ENCODE measurements at regions not wholly inside any gene's neighbourhood (a gene's known extent, or its start where the extent isn't known, plus 50 kb on each side); places are given as distances from the start of the nearest gene placed in this dataset.

DNA sequence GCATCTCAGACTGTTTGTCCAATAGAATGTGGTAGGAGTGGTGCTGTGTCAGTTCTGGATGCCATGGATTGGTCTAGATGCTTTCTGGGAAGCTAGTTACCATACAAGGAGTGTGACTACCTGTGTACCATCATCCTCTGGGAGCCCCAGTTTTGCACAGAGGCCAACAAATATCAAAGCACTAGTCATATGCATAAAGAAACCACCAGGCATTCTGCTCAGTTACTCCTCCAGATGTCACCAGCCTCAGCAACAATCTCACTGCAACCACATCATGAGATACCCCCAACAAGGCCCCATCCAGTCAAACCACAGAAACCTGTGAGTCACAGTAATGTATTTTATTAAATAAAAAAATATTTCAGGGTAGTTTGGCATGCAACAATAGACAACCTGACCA, 435.8 kb upstream of the CPEB2 start:
- peak; percentile 56 for DNase-seq (ENCODE audit: low read depth)

DNA sequence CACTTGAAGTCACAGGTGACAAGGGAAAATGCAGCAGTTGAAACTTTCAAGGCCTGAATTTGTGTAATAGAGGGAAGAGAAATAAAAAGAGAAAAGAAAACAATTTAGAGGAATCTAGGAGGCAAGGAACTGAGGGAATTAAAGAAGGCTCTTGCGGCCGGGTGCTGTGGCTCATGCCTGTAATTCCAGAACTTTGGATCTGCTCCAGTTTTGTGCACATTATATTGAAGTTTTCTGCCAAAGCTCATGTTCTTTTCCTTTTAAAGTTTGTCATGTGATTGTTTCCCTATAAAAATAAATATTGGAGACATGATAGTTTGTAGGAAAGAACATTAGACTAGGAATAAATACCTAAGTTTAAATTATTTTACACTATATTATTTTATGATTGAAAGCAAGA, 433.9 kb upstream of the CPEB2 start:
- peak; percentile 52 for DNase-seq (ENCODE audit: low read depth)

DNA sequence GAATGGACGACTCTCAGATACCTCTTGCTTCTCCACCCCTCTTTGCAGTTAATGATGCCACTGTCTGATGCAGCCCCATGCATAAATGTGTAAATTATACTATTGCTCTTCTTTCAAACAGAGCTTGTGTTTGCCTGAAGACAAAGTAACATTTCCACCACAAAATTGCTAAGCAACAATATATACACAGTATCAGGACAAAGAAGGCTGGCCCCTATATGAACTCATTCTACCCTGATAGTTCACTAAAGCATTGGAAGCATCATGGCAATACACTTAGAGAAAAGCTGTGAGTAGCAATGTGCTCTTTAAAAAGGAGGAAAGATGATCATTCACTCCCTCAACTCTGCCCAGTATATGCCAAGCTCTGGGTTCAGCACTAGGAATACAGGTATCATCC, 427.0 kb upstream of the CPEB2 start:
- DNase-seq (ENCODE audit: low read depth) = no peak

DNA sequence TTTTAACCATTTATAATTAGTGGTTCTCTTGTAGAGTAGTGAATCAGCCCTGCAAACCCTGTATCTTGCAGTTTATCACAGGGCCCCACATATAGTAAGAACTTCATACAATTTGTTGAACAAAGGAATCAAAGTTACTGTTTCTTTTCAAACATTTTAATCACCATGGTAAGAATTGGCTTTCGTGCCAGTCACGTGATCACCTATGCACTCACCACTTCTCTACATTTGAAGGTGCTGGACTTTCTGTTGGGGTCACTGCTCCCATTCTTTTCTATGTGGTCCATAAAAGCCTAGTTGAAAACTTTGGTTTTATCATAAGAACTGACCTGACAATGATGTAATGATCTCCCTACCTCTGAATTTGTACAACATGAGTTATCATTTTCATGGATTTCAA, 426.4 kb upstream of the CPEB2 start:
- no peak for DNase-seq (ENCODE audit: low read depth)

DNA sequence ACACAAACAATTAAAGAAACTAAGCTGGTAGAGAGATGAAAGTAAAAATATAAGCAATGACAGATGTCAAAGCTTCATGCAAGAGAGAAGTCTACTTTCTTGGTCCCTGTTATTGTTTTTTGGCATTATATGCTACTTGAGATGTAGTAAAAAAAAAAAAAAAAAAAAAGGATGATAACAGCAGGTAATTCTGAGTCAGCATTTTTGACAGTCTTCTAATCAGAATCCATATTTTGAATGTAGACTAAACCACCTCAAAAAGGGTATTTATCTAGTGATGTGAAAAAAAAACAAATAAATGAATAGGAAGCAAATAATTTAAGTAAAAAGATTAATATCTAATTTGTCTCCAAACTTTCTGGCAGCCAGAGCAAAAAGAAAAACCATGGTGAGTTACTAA, 422.2 kb upstream of the CPEB2 start:
- DNase-seq (ENCODE audit: low read depth) = no peak

DNA sequence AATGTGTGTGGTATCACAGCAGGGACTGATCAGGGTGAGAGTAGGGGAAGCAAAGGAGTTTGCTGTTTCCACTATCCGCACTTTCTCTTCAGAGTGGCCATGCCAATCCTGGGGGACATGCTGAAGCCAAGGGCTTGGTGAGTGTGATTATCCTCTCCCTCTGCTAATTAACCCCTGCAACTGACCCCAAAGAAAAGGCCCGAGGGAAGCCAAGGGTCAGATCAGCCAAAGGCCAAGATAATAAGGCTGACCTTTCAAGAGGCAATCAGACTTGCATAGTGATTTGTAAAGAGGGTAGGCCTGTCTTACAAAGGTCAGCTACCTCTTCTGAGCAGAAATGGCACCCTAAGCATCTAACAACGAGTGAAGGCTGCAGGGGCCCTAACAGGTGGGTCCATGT, 420.5 kb upstream of the CPEB2 start:
- DNase-seq (ENCODE audit: low read depth) = no peak

DNA sequence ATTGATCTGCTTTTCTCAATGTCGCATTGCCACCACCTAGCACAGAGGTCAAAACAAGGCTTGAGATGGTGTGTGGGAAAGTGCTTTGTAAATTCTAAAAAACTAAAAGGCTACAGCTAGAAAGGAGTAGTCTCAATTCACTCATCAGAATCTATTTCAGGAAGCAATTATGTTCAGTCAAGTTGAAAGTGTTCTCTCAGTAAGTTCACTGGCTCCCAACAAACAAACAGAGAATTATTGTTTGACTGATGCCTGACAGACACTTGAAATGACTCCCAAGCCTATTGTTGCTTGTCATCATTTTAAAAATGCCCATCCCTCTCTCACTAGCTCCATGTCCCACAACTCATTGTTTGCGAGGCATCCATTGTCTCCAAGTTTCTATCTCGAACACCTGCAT, 419.6 kb upstream of the CPEB2 start:
- no peak for DNase-seq (ENCODE audit: low read depth)

DNA sequence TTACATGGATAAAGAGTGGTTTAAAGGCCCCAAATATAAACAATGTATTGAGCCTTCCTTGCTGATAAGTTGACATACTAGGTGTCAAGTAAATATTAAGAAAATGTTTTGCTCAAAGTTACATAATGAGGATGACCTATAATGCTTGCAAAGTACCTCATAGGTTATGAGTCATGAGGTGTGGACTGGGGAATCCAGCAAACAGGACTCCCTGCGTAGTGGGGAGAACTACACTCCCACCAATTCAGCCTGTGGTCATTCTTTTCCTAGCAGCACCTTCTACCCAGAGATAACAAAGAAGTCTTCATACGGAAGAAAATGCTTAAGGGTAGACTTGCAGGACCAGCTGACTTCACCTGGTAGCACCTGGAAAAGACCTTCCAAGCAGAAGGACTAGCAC, 418.9 kb upstream of the CPEB2 start:
- no peak for DNase-seq (ENCODE audit: low read depth)

DNA sequence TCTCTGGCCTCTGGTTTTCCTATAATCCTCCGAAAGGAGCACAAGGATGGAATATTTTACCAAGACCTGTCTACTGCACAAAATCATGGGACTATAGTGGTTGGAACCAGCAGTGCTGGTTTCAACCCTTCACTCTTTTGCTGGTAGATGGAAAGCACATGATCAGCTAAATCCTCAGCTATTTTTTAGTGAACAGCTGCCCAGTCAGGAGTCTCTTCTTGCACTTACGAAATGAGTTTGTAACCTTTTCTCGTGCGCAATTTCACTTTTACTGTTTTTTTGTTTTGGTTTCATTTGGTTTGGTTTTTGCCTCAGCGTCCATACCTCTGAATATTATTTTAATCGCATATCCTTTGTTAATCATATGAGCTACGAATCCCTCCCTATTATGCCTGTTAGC, 418.5 kb upstream of the CPEB2 start:
- DNase-seq (ENCODE audit: low read depth) = no peak

DNA sequence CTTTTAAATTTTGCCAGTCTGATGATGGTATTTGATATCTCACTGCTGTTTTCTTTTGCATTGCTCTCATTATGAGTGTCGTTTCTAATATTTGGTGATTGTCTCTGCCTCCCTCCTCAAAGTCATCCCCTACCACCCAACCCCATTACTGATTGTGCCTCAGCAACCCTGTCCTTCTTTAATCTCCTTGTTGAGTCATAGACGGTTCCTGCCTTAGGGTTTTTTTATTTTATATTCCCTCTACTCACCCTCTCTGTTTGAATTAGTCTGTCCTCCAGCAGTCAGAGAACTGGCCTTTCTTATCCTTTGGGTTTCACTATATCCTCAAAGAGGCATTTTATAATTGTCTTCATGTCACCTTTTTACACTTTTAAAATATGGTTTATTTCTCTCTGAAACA, 409.3 kb upstream of the CPEB2 start:
- DNase-seq (ENCODE audit: low read depth) = no peak

DNA sequence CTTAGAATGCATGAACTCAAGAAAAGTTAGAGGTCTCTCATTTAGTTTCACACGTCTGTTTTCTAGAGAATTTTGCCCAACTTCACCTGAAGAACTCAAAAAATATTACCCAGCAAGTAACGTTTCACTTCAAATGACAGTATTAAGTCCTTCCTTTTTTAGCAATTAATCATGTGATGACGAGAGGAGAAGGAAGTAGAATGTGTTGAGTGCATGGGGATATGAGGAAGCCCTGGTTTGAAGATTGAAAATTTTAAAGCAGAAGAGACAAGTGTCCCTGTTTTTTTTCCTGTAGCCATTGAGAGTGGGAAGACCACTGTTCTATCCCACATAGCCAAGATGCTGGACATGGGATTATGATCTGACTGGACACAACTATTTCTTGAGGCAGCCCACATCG, 406.3 kb upstream of the CPEB2 start:
- no peak for DNase-seq (ENCODE audit: low read depth)

DNA sequence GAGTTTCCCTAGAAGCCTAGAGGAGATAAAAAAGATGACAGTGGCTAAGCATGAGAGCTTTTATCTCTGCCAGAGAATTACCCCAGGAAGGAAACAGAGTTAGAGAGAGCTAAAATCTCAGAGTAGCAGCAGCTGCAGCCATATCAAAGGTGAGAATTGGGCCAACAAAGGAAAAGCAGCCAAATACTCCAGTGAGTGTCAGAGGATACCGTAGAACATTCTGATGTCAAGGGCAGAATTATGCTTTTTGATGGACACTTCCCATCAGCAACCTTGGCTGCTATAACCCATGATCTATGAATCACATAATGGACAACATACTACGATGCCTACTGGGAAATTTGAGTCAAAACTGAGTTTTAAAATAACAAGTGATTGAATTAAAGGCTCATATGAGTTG, 405.8 kb upstream of the CPEB2 start:
- DNase-seq (ENCODE audit: low read depth) = no peak

DNA sequence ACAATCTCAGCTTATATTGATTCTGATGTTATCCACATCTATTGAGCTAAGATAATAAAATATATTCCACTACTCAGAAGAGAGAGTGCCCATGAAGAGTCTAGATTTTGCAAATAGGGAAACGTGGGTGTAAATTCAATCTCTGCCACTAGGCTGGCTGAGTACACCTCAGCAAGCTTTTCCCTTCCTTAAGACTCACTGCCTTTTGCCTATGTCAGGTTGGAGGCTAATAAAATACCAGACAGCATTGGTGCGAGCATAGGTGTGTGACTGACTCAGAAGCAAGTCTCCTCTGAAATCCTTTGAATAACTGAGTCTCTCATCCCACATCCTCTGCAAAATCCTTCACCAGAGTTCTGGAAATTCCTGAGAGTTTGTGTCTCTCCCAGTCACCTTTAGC, 405.4 kb upstream of the CPEB2 start:
- DNase-seq (ENCODE audit: low read depth) = no peak

DNA sequence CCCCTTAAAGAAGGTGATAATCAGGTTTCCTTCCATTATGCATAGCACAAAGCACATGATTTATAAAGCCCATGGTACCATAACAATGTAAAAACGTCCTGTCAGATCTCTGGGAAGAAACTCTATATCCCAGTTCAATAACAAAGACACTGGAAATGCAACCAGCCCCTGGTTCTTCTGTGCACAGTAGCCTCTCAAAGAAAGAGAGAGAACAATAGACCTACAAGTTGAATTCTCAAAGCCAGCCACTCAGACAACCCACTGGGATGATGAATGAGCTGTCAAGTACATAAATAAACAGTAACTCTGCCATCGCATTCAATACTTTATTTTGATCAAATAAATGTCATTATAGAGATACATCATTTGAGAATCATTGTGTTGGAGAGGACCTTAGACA, 400.1 kb upstream of the CPEB2 start:
- DNase-seq (ENCODE audit: low read depth) = no peak

DNA sequence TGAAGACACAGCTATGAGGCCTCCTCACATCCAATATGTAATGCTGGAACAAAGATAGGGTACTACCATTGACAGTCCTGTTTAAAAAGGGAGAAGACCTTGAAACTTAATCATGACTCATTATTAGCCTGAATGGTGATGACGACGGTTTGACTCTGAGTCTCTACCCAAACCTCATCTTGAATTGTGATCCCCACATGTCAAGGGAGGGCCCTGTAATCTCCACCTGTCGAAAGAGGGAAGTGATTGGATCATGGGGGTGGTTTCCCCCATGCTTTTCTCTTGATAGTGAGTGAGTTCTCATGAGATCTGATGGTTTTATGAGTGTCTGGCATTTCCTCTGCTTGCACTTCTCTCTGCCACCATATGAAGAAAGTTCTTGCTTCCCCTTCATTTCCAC, 395.3 kb upstream of the CPEB2 start:
- DNase-seq (ENCODE audit: low read depth) = no peak

DNA sequence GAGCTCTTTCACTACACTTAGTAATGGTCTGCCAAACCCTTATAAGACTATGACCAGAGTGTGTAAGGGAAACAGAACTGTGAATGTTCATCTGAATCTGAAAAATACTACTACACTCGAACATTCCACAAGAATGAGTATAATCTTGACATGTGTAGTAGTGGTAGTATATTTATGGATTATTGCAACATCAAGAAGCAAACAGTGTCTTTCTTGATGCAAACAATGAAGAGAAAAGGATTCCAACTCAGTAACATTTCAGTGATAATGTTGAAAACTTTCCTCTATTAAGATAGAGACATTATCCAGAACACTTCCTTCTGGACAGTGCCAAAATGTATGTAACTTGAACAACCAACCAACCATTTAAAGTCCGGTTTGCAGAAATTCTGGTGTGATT, 394.7 kb upstream of the CPEB2 start:
- peak; percentile 40 for DNase-seq (ENCODE audit: low read depth)

DNA sequence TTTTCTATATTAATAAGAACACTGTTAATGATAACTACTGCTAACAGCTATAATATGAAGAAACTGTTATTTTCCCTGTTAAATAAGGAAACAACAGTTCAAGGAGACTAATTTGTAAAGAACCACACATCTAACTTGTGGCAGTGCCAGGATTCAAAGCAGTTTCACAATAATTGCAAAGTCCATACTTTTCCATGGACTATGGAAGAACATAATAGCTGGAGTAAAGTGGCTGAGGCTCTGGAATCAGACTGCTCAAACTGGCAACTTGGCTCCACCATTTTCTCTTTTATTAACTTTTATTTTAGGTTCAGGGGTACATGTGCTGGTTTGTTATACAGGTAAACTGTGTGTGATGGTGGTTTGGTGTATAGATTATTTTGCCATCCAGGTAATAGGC, 393.7 kb upstream of the CPEB2 start:
- DNase-seq (ENCODE audit: low read depth) = no peak

DNA sequence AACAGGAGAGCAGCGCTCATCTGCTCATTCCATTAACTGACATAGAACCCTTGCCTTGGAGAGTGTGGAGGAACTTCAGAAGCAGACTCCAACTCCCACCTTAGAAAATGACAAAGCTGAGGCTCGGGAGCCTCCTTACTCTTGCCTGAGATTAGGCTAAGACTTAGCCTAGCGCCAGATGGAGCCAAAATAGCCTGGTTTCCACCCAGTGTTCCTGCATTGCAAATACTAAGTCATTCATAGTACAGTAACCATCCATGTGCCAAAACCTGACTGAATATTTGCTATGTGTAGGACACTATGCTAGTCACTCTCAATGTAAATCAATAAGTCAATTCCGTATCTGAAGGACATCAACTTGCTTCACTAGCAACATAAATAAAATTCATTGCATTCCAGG, 387.4 kb upstream of the CPEB2 start:
- no peak for DNase-seq (ENCODE audit: low read depth)

DNA sequence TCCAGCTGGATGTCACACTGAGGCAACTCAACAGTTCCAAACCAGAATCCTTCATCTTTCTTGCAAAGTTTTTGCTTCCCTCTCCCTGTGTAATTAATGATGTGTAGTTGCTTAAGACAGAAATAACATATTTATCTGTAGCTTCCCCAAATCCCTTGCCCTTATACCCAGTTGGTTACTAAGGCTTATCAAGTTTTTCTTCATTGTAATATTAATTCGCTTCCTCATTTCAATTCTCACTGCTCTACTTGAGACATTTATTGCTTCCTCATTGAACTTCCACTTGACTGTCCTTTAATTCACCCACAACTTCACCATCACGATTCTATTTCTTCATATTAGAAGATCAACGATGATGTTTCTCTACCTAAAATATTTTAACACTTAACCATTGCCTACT, 386.6 kb upstream of the CPEB2 start:
- no peak for DNase-seq (ENCODE audit: low read depth)

DNA sequence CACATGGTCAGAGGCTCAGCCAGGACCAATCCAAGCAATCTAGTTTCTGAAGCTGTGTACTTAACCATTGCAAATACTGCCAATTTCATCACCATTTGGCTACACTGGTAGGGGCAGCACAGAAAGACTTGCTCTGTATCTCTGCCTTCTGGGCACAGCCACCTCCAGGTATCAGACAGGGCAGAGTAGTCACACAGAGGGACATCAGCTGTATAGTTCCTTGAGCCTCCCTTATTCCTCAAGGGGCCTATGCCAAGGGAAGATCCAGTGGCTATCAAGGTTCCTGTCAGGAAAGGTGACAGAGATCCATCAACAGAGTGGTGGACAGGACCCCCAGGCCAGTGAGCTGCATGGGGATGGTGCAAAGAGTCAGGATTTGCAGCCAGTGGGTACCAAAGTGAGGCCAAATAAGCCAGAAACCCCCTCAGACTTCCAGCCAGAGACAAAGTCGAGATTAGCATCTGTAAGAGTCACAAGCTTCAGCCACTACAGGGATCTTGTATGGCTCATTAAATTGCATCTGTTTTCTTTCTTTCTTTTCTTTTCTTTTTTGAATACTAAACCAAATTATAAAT, 381.6 kb upstream of the CPEB2 start:
- no peak for DNase-seq (ENCODE audit: low read depth)

DNA sequence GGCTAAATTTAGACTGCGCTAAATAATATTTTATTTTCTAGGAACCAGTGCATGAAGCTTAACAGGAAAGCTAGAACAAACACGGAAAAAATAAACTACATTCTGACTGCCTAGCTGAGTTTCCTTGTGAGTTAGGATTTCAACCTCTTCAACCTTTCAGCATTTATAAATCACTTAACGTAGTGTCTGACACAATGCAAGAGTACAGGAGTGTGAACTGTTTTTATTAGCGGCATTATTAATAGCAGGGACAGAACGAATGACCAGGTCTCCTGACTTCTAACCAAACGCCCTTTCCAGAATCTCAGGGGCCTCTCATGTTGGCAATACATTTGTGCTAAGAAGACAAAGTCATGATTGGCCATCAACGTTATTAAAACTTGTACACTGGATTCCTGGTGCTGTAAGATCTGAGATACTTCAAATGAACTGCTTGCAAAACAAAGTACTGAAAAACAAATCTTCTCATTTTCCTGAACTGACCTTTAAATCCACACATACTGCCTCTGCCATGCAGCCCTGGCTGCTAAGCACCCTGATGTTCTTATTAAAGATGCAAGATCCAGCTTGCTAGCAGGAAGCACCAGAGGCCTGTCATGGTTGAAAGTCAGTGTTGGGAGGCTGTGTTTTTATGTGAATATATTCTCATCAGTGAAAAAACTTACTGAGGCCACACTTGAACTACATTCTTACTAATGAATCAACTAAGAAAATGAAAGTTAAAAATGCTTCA, 380.4 kb upstream of the CPEB2 start:
- no peak for DNase-seq (ENCODE audit: low read depth)

DNA sequence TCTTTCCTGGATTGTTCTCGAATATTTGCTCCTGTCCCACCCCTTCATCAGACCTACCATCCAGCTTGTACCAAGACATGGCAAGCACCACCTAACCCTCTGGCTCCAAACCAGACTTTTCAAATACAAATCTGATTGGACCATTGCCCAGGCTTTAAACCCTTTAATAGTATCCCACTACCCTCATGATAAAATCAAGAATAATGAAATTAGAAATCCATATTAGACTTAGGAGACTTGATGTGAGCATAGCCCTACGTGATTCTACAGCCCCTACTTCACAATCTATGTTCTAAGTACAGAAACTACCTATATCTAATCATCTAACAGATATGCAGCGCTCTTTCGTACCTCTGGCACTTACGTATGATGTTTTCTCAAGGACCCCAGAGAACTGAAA, 375.2 kb upstream of the CPEB2 start:
- no peak for DNase-seq (ENCODE audit: low read depth)

DNA sequence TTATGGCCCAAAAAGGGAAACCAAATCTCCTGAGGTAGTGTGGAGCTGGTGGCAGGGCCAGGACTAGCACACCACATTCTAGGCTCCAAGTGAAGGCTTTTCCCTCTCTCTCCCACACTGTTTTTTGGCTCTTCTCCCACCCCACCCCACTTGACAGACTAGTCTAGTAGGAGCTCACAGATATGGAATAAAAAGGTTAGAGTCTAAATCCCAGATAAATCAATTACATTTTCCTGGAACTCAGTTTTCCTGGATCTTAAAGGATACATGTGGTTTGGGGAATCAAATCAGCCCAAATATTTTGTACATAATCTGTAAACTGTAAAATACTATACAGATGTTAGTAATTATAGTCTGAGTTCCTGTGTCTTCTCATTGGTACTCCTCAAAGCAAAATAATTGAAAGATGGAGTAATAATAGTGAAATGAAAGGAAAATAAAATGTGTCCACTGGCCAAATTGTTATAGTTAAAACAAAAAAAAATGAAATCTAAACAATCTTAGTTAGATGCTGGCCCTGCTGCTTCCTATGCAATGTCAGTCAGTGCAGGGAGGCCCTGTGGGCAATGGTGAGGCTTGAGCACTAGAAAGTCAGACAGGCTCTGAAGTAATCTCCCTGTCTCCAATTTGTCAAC, 370.4 kb upstream of the CPEB2 start:
- no peak for DNase-seq (ENCODE audit: low read depth)

DNA sequence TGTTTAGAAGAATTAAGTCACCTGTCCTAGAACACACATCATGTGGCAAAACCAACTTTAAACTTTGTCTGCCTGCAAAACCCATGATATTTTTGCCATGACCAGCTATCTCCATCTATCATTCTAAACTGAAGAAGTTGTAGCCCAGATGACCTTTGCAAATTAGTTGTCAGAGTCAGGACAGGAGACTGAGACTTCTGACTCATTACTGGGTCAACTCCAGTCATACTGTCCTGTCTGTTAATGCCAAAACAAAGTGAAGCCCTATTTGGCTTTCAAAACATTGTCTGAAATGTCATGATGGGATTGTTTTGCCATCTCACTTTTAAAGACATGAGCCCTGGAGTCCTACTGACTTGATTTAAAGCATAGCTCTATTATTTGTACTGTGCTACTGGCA, 365.7 kb upstream of the CPEB2 start:
- DNase-seq (ENCODE audit: low read depth) = no peak

All from stromal cell of bone marrow (primary cell).